ENCODE measurements at regions not wholly inside any gene's neighbourhood (a gene's known extent, or its start where the extent isn't known, plus 50 kb on each side); places are given as distances from the start of the nearest gene placed in this dataset.
A peak's percentile ranks its signal among the peaks of the same experiment; 100 is the strongest.

DNA sequence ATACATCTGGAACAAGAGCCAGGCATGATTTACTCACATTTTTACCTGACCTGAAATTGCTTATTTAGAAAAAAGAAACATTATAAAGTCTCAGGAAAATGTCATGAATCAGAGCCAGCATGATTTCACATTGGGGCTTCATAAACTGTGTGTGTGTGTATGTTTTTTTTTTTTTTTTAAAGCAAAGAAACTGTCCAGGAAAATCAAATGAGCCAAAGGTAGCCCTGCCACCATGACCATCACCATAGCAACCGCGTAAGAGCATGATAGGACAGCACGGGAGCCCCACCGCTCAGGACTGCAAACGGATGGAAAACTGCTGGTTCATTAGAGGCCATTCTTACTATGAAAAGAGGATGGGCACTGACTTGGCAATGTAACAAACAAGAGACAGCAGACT is 139.2 kb downstream of the NTMT2 start:
- no peaks in the 10 kb centered on the region for H3K9me3 ChIP-seq
- TF ChIP-seq, protein P1, sequence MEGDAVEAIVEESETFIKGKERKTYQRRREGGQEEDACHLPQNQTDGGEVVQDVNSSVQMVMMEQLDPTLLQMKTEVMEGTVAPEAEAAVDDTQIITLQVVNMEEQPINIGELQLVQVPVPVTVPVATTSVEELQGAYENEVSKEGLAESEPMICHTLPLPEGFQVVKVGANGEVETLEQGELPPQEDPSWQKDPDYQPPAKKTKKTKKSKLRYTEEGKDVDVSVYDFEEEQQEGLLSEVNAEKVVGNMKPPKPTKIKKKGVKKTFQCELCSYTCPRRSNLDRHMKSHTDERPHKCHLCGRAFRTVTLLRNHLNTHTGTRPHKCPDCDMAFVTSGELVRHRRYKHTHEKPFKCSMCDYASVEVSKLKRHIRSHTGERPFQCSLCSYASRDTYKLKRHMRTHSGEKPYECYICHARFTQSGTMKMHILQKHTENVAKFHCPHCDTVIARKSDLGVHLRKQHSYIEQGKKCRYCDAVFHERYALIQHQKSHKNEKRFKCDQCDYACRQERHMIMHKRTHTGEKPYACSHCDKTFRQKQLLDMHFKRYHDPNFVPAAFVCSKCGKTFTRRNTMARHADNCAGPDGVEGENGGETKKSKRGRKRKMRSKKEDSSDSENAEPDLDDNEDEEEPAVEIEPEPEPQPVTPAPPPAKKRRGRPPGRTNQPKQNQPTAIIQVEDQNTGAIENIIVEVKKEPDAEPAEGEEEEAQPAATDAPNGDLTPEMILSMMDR (IDR thresholded peaks at IDR 0.05), result no peak
- no peak overlapping the region for H3K27ac ChIP-seq
- H3K4me3 ChIP-seq, result peak overlapping the region in 1 of 2 donors; percentile 41
- H3K27me3 ChIP-seq, result no peaks in the 10 kb centered on the region
- DNase-seq (ENCODE audit: low spot score in 2 of 2), result no peak
- intact Hi-C loops (cut with DNase I), result no loop called here
- no peaks in the 10 kb centered on the region for H3K36me3 ChIP-seq
- peaks cover 0 to 2% of the 10 kb centered on the region in 2 donors for H3K4me1 ChIP-seq

DNA sequence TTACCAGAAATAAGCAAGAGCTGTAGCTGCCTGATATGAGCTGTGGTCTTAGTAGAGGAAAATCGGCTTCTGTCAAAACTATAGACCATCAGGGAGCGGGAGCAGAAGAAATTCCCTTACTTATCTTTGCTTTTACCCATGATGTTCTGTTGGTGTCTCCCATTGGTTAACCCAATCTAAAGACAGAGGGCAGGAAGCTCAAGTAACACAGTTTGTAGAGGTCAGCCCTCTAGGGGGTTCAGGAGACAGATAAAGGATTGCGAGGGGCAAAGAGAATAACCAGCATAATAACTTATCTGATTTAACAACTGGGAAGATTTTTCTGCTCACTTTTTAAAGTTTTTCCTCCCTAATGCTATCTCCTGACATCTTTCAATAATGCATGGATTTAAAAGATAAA is 142.4 kb downstream of the NTMT2 start:
- Histone ChIP-seq H3K4me3 (no peak overlapping the region), H3K36me3 (no peaks in the 10 kb centered on the region), H3K9me3 (no peaks in the 10 kb centered on the region), H3K27ac (no peak overlapping the region), H3K4me1 (peaks cover 0 to 2% of the 10 kb centered on the region in 2 donors), H3K27me3 (no peaks in the 10 kb centered on the region)
- DNase-seq (ENCODE audit: low spot score in 2 of 2), result no peak
- TF ChIP-seq, protein P1 (IDR thresholded peaks at IDR 0.05), result no peak
- intact Hi-C loops (cut with DNase I), result no loop called here

DNA sequence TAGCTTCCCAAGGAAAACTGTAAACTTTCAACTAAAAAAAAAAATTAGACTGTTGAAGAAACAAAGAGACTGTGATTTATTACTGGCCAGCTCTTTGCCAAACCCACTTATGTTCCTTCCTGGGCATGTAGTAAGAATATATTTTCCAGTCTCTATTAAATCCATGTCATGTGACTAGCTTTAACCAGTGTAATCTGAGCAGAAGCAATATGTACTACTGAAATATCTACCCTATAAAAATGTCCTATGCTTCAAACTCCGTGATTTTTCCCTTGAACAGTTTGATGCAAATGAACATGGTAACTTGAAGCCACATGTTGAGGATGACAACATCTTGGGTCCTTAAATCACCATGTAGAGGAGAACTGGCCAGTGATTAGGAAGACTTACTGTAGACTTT is 144.5 kb downstream of the NTMT2 start:
- no peak for DNase-seq (ENCODE audit: low spot score in 2 of 2)
- H3K4me3 ChIP-seq, result no peak overlapping the region
- no peak overlapping the region for H3K27ac ChIP-seq
- H3K4me1 ChIP-seq, result no peaks in the 10 kb centered on the region
- intact Hi-C loops (cut with DNase I), result no loop called here
- H3K27me3 ChIP-seq, result no peaks in the 10 kb centered on the region
- TF ChIP-seq, protein P1 (IDR thresholded peaks at IDR 0.05), result no peak
- H3K9me3 ChIP-seq, result no peaks in the 10 kb centered on the region
- no peaks in the 10 kb centered on the region for H3K36me3 ChIP-seq

DNA sequence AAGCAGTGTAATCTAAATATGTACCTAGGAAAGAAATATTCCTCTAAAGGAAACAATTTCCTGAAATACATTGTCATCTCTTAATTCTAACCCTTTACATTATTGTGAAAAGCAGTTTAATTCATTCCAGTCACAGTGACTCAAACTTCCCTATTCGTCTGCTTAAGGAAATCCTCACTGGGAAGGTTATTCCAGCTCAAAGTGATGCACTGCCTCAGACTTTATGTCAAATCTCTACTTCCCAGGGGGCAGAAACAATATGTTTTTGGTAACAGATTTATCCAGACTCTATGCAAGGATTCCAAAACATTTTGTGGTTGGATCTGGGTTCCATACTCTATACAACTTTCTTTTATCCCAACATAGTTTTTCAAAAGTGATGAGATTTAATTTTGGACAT is 145.2 kb downstream of the NTMT2 start:
- intact Hi-C loops (cut with DNase I), result no loop called here
- TF ChIP-seq, protein P1 (IDR thresholded peaks at IDR 0.05), result no peak
- no peaks in the 10 kb centered on the region for H3K9me3 ChIP-seq

DNA sequence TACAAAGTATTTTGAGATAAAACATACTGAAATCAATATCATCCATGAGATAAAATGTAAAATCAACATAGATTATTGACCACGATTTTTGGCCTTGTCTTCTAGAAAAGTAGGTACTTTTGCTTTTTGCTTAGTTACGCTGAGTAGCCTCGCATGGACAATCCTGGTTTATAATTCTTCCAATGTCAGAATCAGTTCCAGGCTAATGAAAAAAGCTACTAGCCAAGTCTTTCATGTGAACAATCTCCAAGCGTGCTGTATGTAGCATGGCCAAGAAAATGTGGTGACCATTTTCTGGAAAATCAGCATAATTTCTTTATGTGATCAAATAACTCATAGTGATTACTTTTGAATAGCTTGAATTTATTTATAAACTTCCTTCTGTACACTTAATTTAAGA is 145.8 kb downstream of the NTMT2 start:
- Histone ChIP-seq H3K4me1 (no peaks in the 10 kb centered on the region), H3K27ac (no peak overlapping the region), H3K9me3 (no peaks in the 10 kb centered on the region), H3K4me3 (no peak overlapping the region), H3K27me3 (no peaks in the 10 kb centered on the region), H3K36me3 (no peaks in the 10 kb centered on the region)
- no peak for DNase-seq (ENCODE audit: low spot score in 2 of 2)
- TF ChIP-seq, protein P1 (IDR thresholded peaks at IDR 0.05), result no peak
- intact Hi-C loops (cut with DNase I), result no loop called here

More for the DNA sequence above, 145.2 kb downstream of the NTMT2 start:
- no peak for DNase-seq (ENCODE audit: low spot score in 2 of 2)
- no peaks in the 10 kb centered on the region for H3K4me1 ChIP-seq
- H3K36me3 ChIP-seq, result no peaks in the 10 kb centered on the region
- H3K27ac ChIP-seq, result no peak overlapping the region
- H3K4me3 ChIP-seq, result no peak overlapping the region
- H3K27me3 ChIP-seq, result no peaks in the 10 kb centered on the region

DNA sequence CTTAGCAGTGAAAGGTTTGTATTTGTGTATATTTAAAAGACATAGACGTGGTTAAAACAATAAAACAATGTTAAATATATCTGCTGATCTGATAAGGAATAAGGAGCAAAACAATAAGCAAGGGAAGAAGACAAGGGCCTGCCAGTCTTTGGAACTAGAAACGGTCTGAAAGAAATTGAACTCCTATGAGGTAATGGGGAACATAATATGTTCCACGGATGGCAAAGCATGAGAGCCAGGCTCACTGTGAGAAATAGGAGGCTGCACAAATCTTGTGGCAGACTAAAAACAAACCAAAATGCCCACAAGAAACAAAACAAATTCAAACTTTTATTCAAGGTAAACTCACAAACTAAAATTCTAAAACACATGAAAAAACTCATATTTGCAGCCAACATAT is 150.5 kb downstream of the NTMT2 start:
- H3K4me3 ChIP-seq, result no peak overlapping the region
- no peaks in the 10 kb centered on the region for H3K9me3 ChIP-seq
- no peaks in the 10 kb centered on the region for H3K4me1 ChIP-seq
- no peak overlapping the region for H3K27ac ChIP-seq
- H3K27me3 ChIP-seq, result no peaks in the 10 kb centered on the region
- DNase-seq (ENCODE audit: low spot score in 2 of 2), result no peak
- intact Hi-C loops (cut with DNase I), result no loop called here
- no peaks in the 10 kb centered on the region for H3K36me3 ChIP-seq
- TF ChIP-seq, protein P1 (IDR thresholded peaks at IDR 0.05), result no peak

Data from ascending aorta (tissue), 2 donors.